HEK293T (cell line): ENCODE measurements at regions not wholly inside any gene's neighbourhood (a gene's known extent, or its start where the extent isn't known, plus 50 kb on each side); places are given as distances from the start of the nearest gene placed in this dataset.

ENCODE experiments used
- CTCF ChIA-PET: fragments of 350-600 bp; formaldehyde crosslinking; extraction: SDS; loops from one replicate; lab custom pipeline; 2021; ENCODE audit warnings: antibody characterized with exemption, inconsistent platforms; lab: Yijun Ruan, JAX
- POLR2A ChIA-PET: fragments of 350-600 bp; formaldehyde crosslinking; extraction: SDS; loops from one replicate; lab custom pipeline; 2020; ENCODE audit warnings: antibody characterized with exemption, inconsistent platforms; lab: Yijun Ruan, JAX
- DNase-seq: peaks from one replicate; pipeline ENCODE4 v3.0.0; 2012; ENCODE audit warnings: mixed read lengths; ENCODE audit errors: extremely low spot score
- ARNT ChIP-seq: fragments of 450-650 bp; IDR thresholded peaks from 2 replicates; pipeline ENCODE4 v1.6.1; 2017; ENCODE audit warnings: mild to moderate bottlenecking
- BHLHE40 ChIP-seq: fragments of 450-650 bp; IDR thresholded peaks from 2 replicates; pipeline ENCODE4 v1.6.1; 2016; ENCODE audit warnings: mild to moderate bottlenecking, moderate library complexity, borderline replicate concordance
- CTBP1 ChIP-seq: fragments of 450-650 bp; IDR thresholded peaks from 2 replicates; pipeline ENCODE4 v1.6.1; 2016; ENCODE audit warnings: borderline replicate concordance
- ELF4 ChIP-seq: fragments of 450-650 bp; IDR thresholded peaks from 2 replicates; pipeline ENCODE4 v1.6.1; 2017; ENCODE audit warnings: antibody characterized with exemption
- FOXA1 ChIP-seq: fragments of 450-650 bp; IDR thresholded peaks from 2 replicates; pipeline ENCODE4 v1.6.1; 2016; ENCODE audit warnings: mild to moderate bottlenecking
- FOXK2 ChIP-seq: fragments of 450-650 bp; IDR thresholded peaks from 2 replicates; pipeline ENCODE4 v1.6.1; 2016; ENCODE audit warnings: mild to moderate bottlenecking
- FOXM1 ChIP-seq: fragments of 450-650 bp; IDR thresholded peaks from 2 replicates; pipeline ENCODE4 v1.6.1; 2017; ENCODE audit warnings: mild to moderate bottlenecking, borderline replicate concordance
- HDGF ChIP-seq: fragments of 450-650 bp; IDR thresholded peaks from 2 replicates; pipeline ENCODE4 v1.6.1; 2017; ENCODE audit warnings: antibody characterized with exemption, borderline replicate concordance
- L3MBTL2 ChIP-seq: fragments of 450-650 bp; conservative IDR thresholded peaks from 2 replicates; pipeline ENCODE4 v1.6.1; 2016; ENCODE audit warnings: mild to moderate bottlenecking
- LEF1 ChIP-seq: fragments of 450-650 bp; IDR thresholded peaks from 2 replicates; pipeline ENCODE4 v1.6.1; 2017; ENCODE audit warnings: mild to moderate bottlenecking, borderline replicate concordance
- NFRKB ChIP-seq: fragments of 450-650 bp; IDR thresholded peaks from 2 replicates; pipeline ENCODE4 v1.6.1; 2016; ENCODE audit warnings: mild to moderate bottlenecking, moderate library complexity
- SP1 ChIP-seq: fragments of 450-650 bp; IDR thresholded peaks from 2 replicates; pipeline ENCODE4 v1.6.1; 2017
- SUZ12 ChIP-seq: fragments of 450-650 bp; IDR thresholded peaks from 2 replicates; pipeline ENCODE4 v1.6.1; 2016; ENCODE audit warnings: mild to moderate bottlenecking
- TARDBP ChIP-seq: fragments of 450-650 bp; IDR thresholded peaks from 2 replicates; pipeline ENCODE4 v1.6.1; 2016
- ZNF384 ChIP-seq: fragments of 450-650 bp; IDR thresholded peaks from 2 replicates; pipeline ENCODE4 v1.6.1; 2016
- TF ChIP-seq, protein P1 (sequence below): fragments of 450-650 bp; IDR thresholded peaks from 2 replicates; pipeline ENCODE4 v1.6.1; 2016

DNA sequence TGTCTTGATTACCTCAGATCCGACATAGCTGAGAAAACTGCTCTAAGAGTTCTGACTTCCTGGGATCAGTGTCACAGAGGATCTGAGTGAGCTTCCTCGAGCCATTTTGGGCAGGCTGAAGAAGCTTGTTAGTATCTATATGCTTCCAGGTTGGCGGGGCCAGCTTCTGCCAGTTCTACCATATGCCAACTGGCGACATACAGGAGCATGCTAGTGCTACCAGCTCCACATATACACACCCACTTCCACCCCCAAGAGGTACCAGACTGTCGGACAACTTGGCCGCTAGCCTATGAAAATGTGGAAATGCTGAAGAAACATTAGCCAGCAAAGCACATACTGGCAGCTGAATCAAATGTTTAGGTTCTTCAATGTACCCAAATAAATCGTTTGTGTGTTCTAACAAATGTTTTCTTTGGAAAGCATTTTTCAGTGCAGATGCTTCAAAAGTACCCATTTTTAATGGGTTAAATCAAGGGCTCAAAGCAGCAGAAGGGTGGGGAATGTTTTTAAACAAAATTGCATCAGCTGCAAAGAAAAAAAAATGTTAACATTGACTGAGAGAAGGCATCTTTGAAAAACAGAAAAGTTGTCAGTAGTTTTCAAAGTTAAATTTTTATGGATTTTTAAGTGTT is 163.7 kb downstream of the KLF12 start:
- TF ChIP-seq HDGF, result no peak
- no peak for TF ChIP-seq SP1
- no peak for TF ChIP-seq ELF4
- TF ChIP-seq L3MBTL2, result no peak
- no peak for TF ChIP-seq TARDBP
- TF ChIP-seq FOXA1, result no peak
- TF ChIP-seq LEF1, result no peak
- no peak for TF ChIP-seq SUZ12
- no peak for TF ChIP-seq FOXK2
- POLR2A ChIA-PET, result no interaction called here
- CTCF ChIA-PET, result no interaction called here
- DNase-seq, result no peak

DNA sequence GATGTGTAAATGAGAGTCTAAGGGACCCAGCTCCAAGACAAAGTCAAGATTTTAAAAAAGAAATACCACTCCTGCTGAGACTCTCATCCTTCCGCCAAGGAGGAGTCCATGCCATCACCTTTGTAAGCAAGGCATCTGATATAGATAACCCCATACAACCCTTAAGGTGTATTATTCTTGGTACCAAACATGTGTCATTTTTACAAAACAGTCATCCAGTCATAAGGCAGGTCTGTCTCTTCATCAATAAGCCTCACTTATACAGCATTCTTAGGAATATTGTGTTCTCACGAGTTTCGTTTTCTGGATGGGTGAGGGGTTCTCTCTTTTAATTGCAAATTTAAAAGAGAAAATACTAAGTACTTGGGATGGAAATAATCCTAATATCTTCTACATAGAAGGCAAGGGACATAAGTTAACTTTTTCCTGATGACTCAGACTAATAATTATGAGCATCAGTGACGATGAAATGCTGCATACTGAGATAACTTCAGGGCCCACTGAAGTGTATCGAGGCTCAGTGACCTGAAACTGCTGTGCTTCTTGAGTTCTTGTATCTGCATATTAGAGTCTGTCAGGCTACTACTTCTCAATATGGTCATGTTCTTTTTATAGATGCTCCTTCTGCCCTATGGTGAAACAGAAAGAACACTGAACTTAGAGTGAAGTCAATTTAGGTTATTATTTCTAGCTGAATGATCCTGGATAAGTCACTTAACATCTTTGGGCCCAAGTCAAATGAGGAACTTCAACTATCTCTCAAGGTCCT is 166.6 kb downstream of the KLF12 start:
- CTCF ChIA-PET, result no interaction called here
- DNase-seq, result no peak
- TF ChIP-seq FOXM1 (no peak), NFRKB (no peak), SUZ12 (no peak), ARNT (no peak), ELF4 (no peak), CTBP1 (no peak), ZNF384 (no peak), HDGF (no peak), FOXK2 (no peak), LEF1 (no peak), L3MBTL2 (no peak), TARDBP (no peak), SP1 (no peak), FOXA1 (no peak), BHLHE40 (no peak)
- TF ChIP-seq, protein P1, sequence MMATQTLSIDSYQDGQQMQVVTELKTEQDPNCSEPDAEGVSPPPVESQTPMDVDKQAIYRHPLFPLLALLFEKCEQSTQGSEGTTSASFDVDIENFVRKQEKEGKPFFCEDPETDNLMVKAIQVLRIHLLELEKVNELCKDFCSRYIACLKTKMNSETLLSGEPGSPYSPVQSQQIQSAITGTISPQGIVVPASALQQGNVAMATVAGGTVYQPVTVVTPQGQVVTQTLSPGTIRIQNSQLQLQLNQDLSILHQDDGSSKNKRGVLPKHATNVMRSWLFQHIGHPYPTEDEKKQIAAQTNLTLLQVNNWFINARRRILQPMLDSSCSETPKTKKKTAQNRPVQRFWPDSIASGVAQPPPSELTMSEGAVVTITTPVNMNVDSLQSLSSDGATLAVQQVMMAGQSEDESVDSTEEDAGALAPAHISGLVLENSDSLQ, result no peak

DNA sequence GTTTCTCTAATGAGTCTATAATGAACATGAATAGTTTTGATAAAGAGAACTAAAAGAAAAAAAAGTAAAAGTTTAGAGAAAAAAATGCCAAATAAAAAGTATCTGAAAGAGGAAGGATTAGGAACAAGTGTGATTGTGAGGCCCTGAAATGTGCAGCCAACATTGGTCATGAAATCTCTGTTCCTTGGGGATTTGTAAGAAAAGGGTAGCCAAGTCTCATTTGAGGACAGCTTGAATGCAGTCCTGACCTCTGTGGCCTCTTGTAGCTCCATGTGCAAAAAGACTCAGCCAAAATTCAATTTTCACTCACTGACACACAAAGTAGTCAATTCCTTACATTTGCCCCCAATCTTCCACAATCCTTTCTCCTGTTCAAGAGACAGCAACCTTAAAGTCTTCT is 167.9 kb downstream of the KLF12 start:
- POLR2A ChIA-PET, result no interaction called here
- no peak for DNase-seq
- TF ChIP-seq TARDBP (no peak), L3MBTL2 (no peak), ZNF384 (no peak), FOXK2 (no peak), FOXM1 (no peak), FOXA1 (no peak), SP1 (no peak), BHLHE40 (no peak), SUZ12 (no peak), ARNT (no peak), LEF1 (no peak), CTBP1 (no peak), HDGF (no peak), NFRKB (no peak)
- TF ChIP-seq, protein P1, result no peak
- CTCF ChIA-PET, result interaction anchor here (0.6 kb wide), 1 partner anchor 333 kb away, joined by 5 read pairs; no protein-coding TSS in a partner anchor

More for the DNA sequence above, 166.6 kb downstream of the KLF12 start:
- POLR2A ChIA-PET, result no interaction called here

DNA sequence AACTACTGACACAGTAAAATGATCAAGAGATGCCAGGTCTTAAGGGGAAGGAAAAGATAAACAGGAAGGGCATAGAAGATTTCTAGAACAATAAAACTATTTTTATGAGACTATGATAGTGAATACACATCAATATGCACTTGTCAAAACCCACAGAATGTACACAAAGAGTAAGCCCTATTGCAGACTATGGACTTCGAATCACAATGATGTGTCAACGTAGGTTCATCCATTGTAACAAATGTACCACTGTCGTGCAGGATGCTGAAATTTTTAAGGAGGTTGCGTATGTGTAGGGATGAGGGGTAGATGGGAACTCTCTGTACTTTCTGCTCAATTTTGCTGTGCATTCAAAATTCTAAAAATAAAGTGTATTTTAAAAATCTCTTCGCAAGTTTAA is 171.9 kb downstream of the KLF12 start:
- CTCF ChIA-PET, result no interaction called here
- DNase-seq, result no peak
- POLR2A ChIA-PET, result no interaction called here
- TF ChIP-seq TARDBP, result no peak
- no peak for TF ChIP-seq NFRKB
- TF ChIP-seq FOXA1, result no peak
- TF ChIP-seq L3MBTL2, result no peak
- no peak for TF ChIP-seq ZNF384
- TF ChIP-seq SP1, result no peak
- TF ChIP-seq ARNT, result no peak
- TF ChIP-seq BHLHE40, result no peak
- no peak for TF ChIP-seq FOXK2
- TF ChIP-seq, protein P1, result no peak
- TF ChIP-seq SUZ12, result no peak
- no peak for TF ChIP-seq LEF1
- TF ChIP-seq ELF4, result no peak

DNA sequence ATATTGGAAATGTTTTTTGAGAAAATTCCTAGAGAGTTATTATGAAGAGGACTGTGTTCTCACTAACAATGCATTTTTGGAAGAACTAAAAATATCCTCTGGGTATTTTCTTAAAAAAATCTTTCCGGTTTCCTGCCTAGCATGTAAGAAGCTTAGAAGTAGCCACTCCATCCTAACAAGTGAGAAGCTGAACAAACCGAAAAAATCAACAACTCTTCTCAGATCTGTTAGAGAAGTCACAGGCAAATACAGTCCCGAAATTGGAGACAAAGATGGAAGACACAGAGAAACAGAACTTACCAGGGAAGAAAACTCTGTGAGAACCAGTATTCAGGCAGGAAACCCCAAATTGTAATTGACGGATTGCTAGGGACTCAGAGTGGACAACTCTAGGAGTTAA is 173.0 kb downstream of the KLF12 start:
- TF ChIP-seq, protein P1, result no peak
- TF ChIP-seq TARDBP, result no peak
- no peak for TF ChIP-seq FOXM1
- TF ChIP-seq SP1, result no peak
- no peak for TF ChIP-seq SUZ12
- TF ChIP-seq ELF4, result no peak
- TF ChIP-seq FOXK2, result no peak
- no peak for TF ChIP-seq FOXA1
- TF ChIP-seq NFRKB, result no peak
- no peak for TF ChIP-seq BHLHE40
- no peak for TF ChIP-seq ARNT
- DNase-seq, result no peak
- CTCF ChIA-PET, result no interaction called here
- POLR2A ChIA-PET, result no interaction called here
